K562 (cell line): ENCODE measurements at regions not wholly inside any gene's neighbourhood (a gene's known extent, or its start where the extent isn't known, plus 50 kb on each side); places are given as distances from the start of the nearest gene placed in this dataset.
"Not testable (repeated sequence)": the region's sequence is repeated elsewhere in the genome, so short reads cannot be mapped to it uniquely, and the experiment has no call there.

Experiments
- ATAC-seq: fragments of 200-7000 bp; cut with Tn5 transposase; 3 replicates; pipeline ENCODE4 v1.9.1; 2020; ENCODE audit warnings: moderate library complexity
- BruUV-seq: library from RNA; stranded (reverse); fragments of 400-500 nt; replicated peaks from 2 replicates; lab custom pipeline; 2021; lab: Mats Ljungman, UMichigan
- CTCF ChIA-PET: fragments of 300-600 bp; formaldehyde crosslinking; extraction: SDS; loops from one replicate; lab custom pipeline; 2021; ENCODE audit warnings: low intra/inter-chr PET ratio; lab: Yijun Ruan, JAX
- POLR2A ChIA-PET: fragments of 300-600, 350-650 bp; sonication (Branson Sonifier 250); formaldehyde crosslinking; extraction: SDS; loops from one replicate; lab custom pipeline; 2021; ENCODE audit warnings: antibody characterized with exemption, inconsistent platforms; lab: Yijun Ruan, JAX
- DNase-seq, 4 experiments: peaks; one replicate each; pipeline versions ENCODE4 v3.0.0 to v3.0.0-alpha.2; 2011 to 2018; ENCODE audit warnings: low spot score in 3 of 4, mixed read lengths in 3 of 4; ENCODE audit errors: extremely low read depth in 1 of 4
- FAIRE-seq: peaks from 2 replicates; lab custom pipeline; 2011; peaks lifted over from hg19 to GRCh38; lab: Jason Lieb, UNC
- H2AFZ ChIP-seq: 2 replicates; pipeline ENCODE4 v1.6.0; 2011; ENCODE audit warnings: low read depth, low read length, control low read depth, inconsistent platforms
- H3K27ac ChIP-seq: fragments of 200-600 bp; 3 replicates; pipeline ENCODE4 v1.8.0; 2011; ENCODE audit warnings: low read depth, mild to moderate bottlenecking, control low read depth, inconsistent platforms, low read length, moderate library complexity, mixed read lengths; ENCODE audit errors: extremely low read depth
- H3K27me3 ChIP-seq, 2 experiments: fragments of 300-600 bp in 1 of 2; 2 replicates in 1 of 2; 3 replicates in 1 of 2; pipeline versions ENCODE4 v1.6.0 to v1.8.0; 2011; ENCODE audit warnings: inconsistent platforms in 2 of 2, low read length in 2 of 2, mild to moderate bottlenecking in 1 of 2, mixed read lengths in 1 of 2, moderate library complexity in 1 of 2; ENCODE audit not compliant: control insufficient read depth in 2 of 2, insufficient read depth in 2 of 2
- H3K36me3 ChIP-seq: fragments of 300-600 bp; 3 replicates; pipeline ENCODE4 v1.8.0; 2011; ENCODE audit warnings: mild to moderate bottlenecking, low read length, inconsistent platforms; ENCODE audit not compliant: control insufficient read depth, insufficient read depth
- H3K4me1 ChIP-seq, 2 experiments: fragments of 200-600 bp in 1 of 2; replicated peaks in 1 of 2; 2 replicates in 1 of 2; 3 replicates in 1 of 2; pipeline versions ENCODE4 v1.5.1 to v1.8.0; 2011; ENCODE audit warnings: inconsistent platforms in 2 of 2, low read length in 2 of 2, mild to moderate bottlenecking in 1 of 2, mixed read lengths in 1 of 2, moderate library complexity in 1 of 2; ENCODE audit not compliant: control insufficient read depth in 2 of 2, insufficient read depth in 2 of 2
- H3K4me2 ChIP-seq: 2 replicates; pipeline ENCODE4 v1.6.1; 2011; ENCODE audit warnings: low read length, control low read depth, inconsistent platforms, mixed read lengths; ENCODE audit not compliant: insufficient read depth
- H3K4me3 ChIP-seq: fragments of 200-600 bp; sonication (generic), shearing (Covaris generic); 2 replicates; pipeline ENCODE4 v1.5.1; 2016; ENCODE audit warnings: control low read depth, inconsistent platforms
- H3K79me2 ChIP-seq: fragments of 200-600 bp; 3 replicates; pipeline ENCODE4 v1.8.0; 2011; ENCODE audit warnings: low read length, inconsistent platforms; ENCODE audit not compliant: control insufficient read depth, insufficient read depth
- H3K9ac ChIP-seq, 2 experiments: 2 replicates each; pipeline versions ENCODE4 v1.6.0 to v1.6.1; 2011; ENCODE audit warnings: low read depth in 2 of 2, low read length in 2 of 2, control low read depth in 1 of 2, inconsistent platforms in 1 of 2, mild to moderate bottlenecking in 1 of 2, mixed read lengths in 1 of 2; ENCODE audit not compliant: insufficient read depth in 1 of 2
- H3K9me1 ChIP-seq: one replicate; pipeline ENCODE4 v1.6.0; 2011; ENCODE audit warnings: inconsistent platforms, mild to moderate bottlenecking, low read length, moderate library complexity; ENCODE audit not compliant: control insufficient read depth, insufficient read depth
- H3K9me3 ChIP-seq: replicated peaks from 2 replicates; pipeline ENCODE4 v1.5.1; 2011; ENCODE audit warnings: low read depth, low read length, inconsistent platforms; ENCODE audit not compliant: control insufficient read depth, insufficient read depth
- H4K20me1 ChIP-seq: replicated peaks from 2 replicates; pipeline ENCODE4 v1.6.1; 2011; ENCODE audit warnings: low read length, inconsistent platforms, mixed read lengths; ENCODE audit not compliant: control insufficient read depth, insufficient read depth
- ARID1B ChIP-seq: fragments of 450-650 bp; IDR thresholded peaks from 2 replicates; pipeline ENCODE4 v1.6.1; 2016; ENCODE audit warnings: antibody characterized with exemption, mild to moderate bottlenecking, inconsistent platforms
- DIDO1 ChIP-seq: fragments of 450-650 bp; IDR thresholded peaks from 2 replicates; pipeline ENCODE4 v1.6.1; 2016; ENCODE audit warnings: low read depth, missing biosample characterization, missing genetic modification characterization
- HNRNPH1 ChIP-seq: fragments of 200-400 bp; formaldehyde crosslinking; optimal IDR thresholded peaks from 2 replicates; pipeline ENCODE3; 2017; ENCODE audit warnings: low read depth, mild to moderate bottlenecking, low read length, moderate library complexity
- MAFG ChIP-seq: fragments of 450-650 bp; conservative IDR thresholded peaks from 2 replicates; pipeline ENCODE4 v1.6.1; 2016; ENCODE audit warnings: missing genetic modification characterization, missing compliant biosample characterization
- TEAD1 ChIP-seq, 2 experiments: fragments of 450-650 bp in 1 of 2; sonication (generic) in 1 of 2; formaldehyde crosslinking; IDR thresholded peaks; 2 replicates each; pipeline versions ENCODE4 v1.4.0 to v1.8.0; 2020 to 2022; ENCODE audit warnings: mild to moderate bottlenecking in 2 of 2, missing genetic modification reagents in 1 of 2
- THAP12 ChIP-seq: fragments of 250-450 bp; sonication (Bioruptor Pico); IDR thresholded peaks from 2 replicates; pipeline ENCODE4 v1.9.0; 2021; ENCODE audit warnings: mild to moderate bottlenecking, inconsistent platforms
- ZNF124 ChIP-seq: sonication (generic); formaldehyde crosslinking; IDR thresholded peaks from 2 replicates; pipeline ENCODE4 v1.8.1; 2022; ENCODE audit warnings: missing genetic modification reagents
- ZNF23 ChIP-seq: fragments of 250-450 bp; sonication (Bioruptor Pico); IDR thresholded peaks from 2 replicates; pipeline ENCODE4 v1.4.0; 2020; ENCODE audit warnings: mild to moderate bottlenecking
- ZNF79 ChIP-seq: fragments of 250-450 bp; sonication (Bioruptor Pico); IDR thresholded peaks from 2 replicates; pipeline ENCODE4 v1.4.0; 2020; ENCODE audit warnings: low read depth, mild to moderate bottlenecking, moderate library complexity
- WGBS: fragments of 100-300 bp; shearing (Covaris generic); methylation state at CpG from one replicate; pipeline ENCODE4 v1.1.6; 2016; ENCODE audit warnings: low coverage, mixed read lengths; ENCODE audit not compliant: insufficient coverage; ENCODE audit errors: missing lambda C conversion rate; 5-methylcytosine and 5-hydroxymethylcytosine counted together
- in situ Hi-C: fragments of 300-500 bp; cut with MboI; formaldehyde crosslinking; loops from 4 replicates; pipeline ENCODE4 v1.15.0; 2018; ENCODE audit warnings: inconsistent platforms, mixed read lengths
- intact Hi-C: fragments of 100-400 bp; cut with micrococcal nuclease; formaldehyde crosslinking; loops from 2 replicates; pipeline ENCODE4 v1.14.2; 2022

- H3K9me3 ChIP-seq, in situ Hi-C loops, BruUV-seq, H3K4me3 ChIP-seq, H3K27me3 ChIP-seq, intact Hi-C loops, H3K27ac ChIP-seq, DNase-seq, H3K9me1 ChIP-seq, FAIRE-seq, ATAC-seq, H3K4me2 ChIP-seq, CTCF ChIA-PET, H4K20me1 ChIP-seq, H2AFZ ChIP-seq, H3K79me2 ChIP-seq, H3K36me3 ChIP-seq, H3K9ac ChIP-seq, POLR2A ChIA-PET, H3K4me1 ChIP-seq: not testable (repeated sequence)
- 43% methylated on average over 2 of the region's 2 CpGs for WGBS
Observed at GRCh38 chr3:177463341-177463740, 266.1 kb upstream of the TBL1XR1 start.

- no peaks in the 10 kb centered on the region; a peak in 1 of 5 replicates for H3K4me1 ChIP-seq
- DNase-seq (no peak), FAIRE-seq (no peak), ATAC-seq (no peak)
- WGBS, result 14% methylated on average over 6 of the region's 6 CpGs
- intact Hi-C loops (no loop called here), in situ Hi-C loops (no loop called here)
- no peaks in the 10 kb centered on the region for H4K20me1 ChIP-seq
- no peaks in the 10 kb centered on the region for H3K79me2 ChIP-seq
- no peaks in the 10 kb centered on the region for H3K27me3 ChIP-seq
- no peak overlapping the region for H3K4me2 ChIP-seq
- no peaks in the 10 kb centered on the region for H3K36me3 ChIP-seq
- H3K9me3 ChIP-seq, result no peaks in the 10 kb centered on the region
- no TSS peak for BruUV-seq
- ChIA-PET CTCF (no interaction called here), POLR2A (interaction anchor here (0.7 kb wide), 1 partner anchor 16 kb away, joined by 3 read pairs; no protein-coding TSS in a partner anchor)
- H3K9ac ChIP-seq, result no peak overlapping the region
- no peak for TF ChIP-seq TEAD1 (CRISPR knock-in tag; IDR thresholded peaks at IDR 0.05)
- TF ChIP-seq DIDO1 (tag), result no peak
- no peak for TF ChIP-seq THAP12 (CRISPR knock-in tag)
- no peak for TF ChIP-seq ZNF23 (CRISPR knock-in tag)
- TF ChIP-seq MAFG (tag), result peak; percentile 32
- TF ChIP-seq ZNF124 (CRISPR knock-in tag), result no peak
- TF ChIP-seq ZNF79 (CRISPR knock-in tag), result no peak
- TF ChIP-seq ARID1B, result no peak
- no peak for TF ChIP-seq HNRNPH1
- no peak overlapping the region for H2AFZ ChIP-seq
- H3K9me1 ChIP-seq, result no peaks in the 10 kb centered on the region
- no peak overlapping the region for H3K27ac ChIP-seq
- H3K4me3 ChIP-seq, result no peak overlapping the region
Observed at GRCh38 chr3:177463863-177464262, 266.6 kb upstream of the TBL1XR1 start.
